GM18519 (cell line): ENCODE measurements at regions not wholly inside any gene's neighbourhood (a gene's known extent, or its start where the extent isn't known, plus 50 kb on each side); places are given as distances from the start of the nearest gene placed in this dataset.
A peak's percentile ranks its signal among the peaks of the same experiment; 100 is the strongest.
"Not testable (repeated sequence)": the region's sequence is repeated elsewhere in the genome, so short reads cannot be mapped to it uniquely, and the experiment has no call there.

Experiments used
- ATAC-seq: cut with Tn5 transposase; IDR thresholded peaks from one replicate; pipeline ENCODE4 v1.9.1; 2021; ENCODE audit warnings: mild to moderate bottlenecking, moderate library complexity; ENCODE audit not compliant: unreplicated experiment, low FRiP score

- ATAC-seq = no peak
These were observed 53.5 kb downstream of the TEX51 start for GRCh38 chr2:126952216-126952615.

- no peak for ATAC-seq
These were observed 54.8 kb downstream of the TEX51 start for GRCh38 chr2:126953483-126953882.

GRCh38 chr2:126954831-126955230, 56.1 kb downstream of the TEX51 start:
- no peak for ATAC-seq

GRCh38 chr2:126956773-126957172, 58.1 kb downstream of the TEX51 start:
- not testable (repeated sequence) for ATAC-seq

GRCh38 chr2:126963390-126963789, 64.7 kb downstream of the TEX51 start:
- no peak for ATAC-seq

- ATAC-seq = no peak
These were observed 67.9 kb downstream of the TEX51 start for GRCh38 chr2:126966601-126967000.

GRCh38 chr2:126970583-126970982, 71.9 kb downstream of the TEX51 start:
- ATAC-seq = no peak

- no peak for ATAC-seq
These were observed 72.4 kb downstream of the TEX51 start for GRCh38 chr2:126971162-126971480.

- peak; percentile 94 for ATAC-seq
These were observed 73.0 kb downstream of the TEX51 start for GRCh38 chr2:126971481-126972278.

GRCh38 chr2:126972279-126972626, 73.6 kb downstream of the TEX51 start:
- no peak for ATAC-seq

GRCh38 chr2:126973745-126974144, 75.1 kb downstream of the TEX51 start:
- ATAC-seq = no peak

- no peak for ATAC-seq
These were observed 77.3 kb downstream of the TEX51 start for GRCh38 chr2:126975671-126976655.

- no peak for ATAC-seq
These were observed 78.1 kb downstream of the TEX51 start for GRCh38 chr2:126976721-126977328.

GRCh38 chr2:126978333-126978732, 79.6 kb downstream of the TEX51 start:
- no peak for ATAC-seq

- no peak for ATAC-seq
These were observed 80.6 kb downstream of the TEX51 start for GRCh38 chr2:126979039-126980003.

- ATAC-seq = no peak
These were observed 82.8 kb downstream of the TEX51 start for GRCh38 chr2:126981476-126981875.

- no peak for ATAC-seq
These were observed 84.2 kb downstream of the TEX51 start for GRCh38 chr2:126982935-126983334.

GRCh38 chr2:126986631-126987187, 88.0 kb downstream of the TEX51 start:
- no peak for ATAC-seq

GRCh38 chr2:126988482-126988881, 89.8 kb downstream of the TEX51 start:
- ATAC-seq = no peak

GRCh38 chr2:126989064-126989463, 90.4 kb downstream of the TEX51 start:
- not testable (repeated sequence) for ATAC-seq
